OCI-LY3 (cell line): ENCODE measurements at regions not wholly inside any gene's neighbourhood (a gene's known extent, or its start where the extent isn't known, plus 50 kb on each side); places are given as distances from the start of the nearest gene placed in this dataset.

Source experiments
- H2AFZ ChIP-seq: fragments of 200-600, 300-600 bp; shearing (Covaris generic); 2 replicates; pipeline ENCODE4 v1.6.0; 2014; ENCODE audit warnings: antibody characterized with exemption, low read depth, low read length
- H3K27ac ChIP-seq: fragments of 200-600, 300-600 bp; sonication (generic); 2 replicates; pipeline ENCODE4 v1.5.1; 2014; ENCODE audit warnings: mild to moderate bottlenecking, low read length, moderate library complexity, mixed read lengths
- H3K27me3 ChIP-seq: fragments of 200-600, 300-600 bp; sonication (generic); 2 replicates; pipeline ENCODE4 v1.6.1; 2014; ENCODE audit warnings: low read depth, low read length, mixed read lengths
- H3K36me3 ChIP-seq: fragments of 200-600, 300-600 bp; sonication (generic); replicated peaks from 2 replicates; pipeline ENCODE3; 2014; ENCODE audit warnings: low read depth, low read length, mixed read lengths
- H3K4me1 ChIP-seq: fragments of 300-600, 200-600 bp; sonication (generic); 2 replicates; pipeline ENCODE4 v1.6.1; 2014; ENCODE audit warnings: low read length, mixed read lengths
- H3K4me2 ChIP-seq: fragments of 200-600, 300-600 bp; sonication (generic); 2 replicates; pipeline ENCODE4 v1.6.1; 2014; ENCODE audit warnings: low read length, mixed read lengths
- H3K4me3 ChIP-seq: fragments of 300-600, 200-600 bp; sonication (generic); 2 replicates; pipeline ENCODE4 v1.5.1; 2014; ENCODE audit warnings: antibody characterized with exemption, mild to moderate bottlenecking, low read length, moderate library complexity
- H3K79me2 ChIP-seq: fragments of 300-600, 200-600 bp; shearing (Covaris generic); 2 replicates; pipeline ENCODE4 v1.6.1; 2014; ENCODE audit warnings: mild to moderate bottlenecking, low read length, mixed read lengths
- H3K9ac ChIP-seq: fragments of 300-600, 200-600 bp; shearing (Covaris generic); 2 replicates; pipeline ENCODE4 v1.6.0; 2014; ENCODE audit warnings: mild to moderate bottlenecking, low read length, moderate library complexity
- H3K9me3 ChIP-seq: fragments of 200-600, 300-600 bp; shearing (Covaris generic); 2 replicates; pipeline ENCODE4 v1.6.1; 2014; ENCODE audit warnings: low read length, mixed read lengths; ENCODE audit not compliant: insufficient read depth
- H4K20me1 ChIP-seq: fragments of 200-600, 300-600 bp; sonication (generic); 2 replicates; pipeline ENCODE4 v1.6.1; 2016; ENCODE audit warnings: low read length, mixed read lengths; ENCODE audit not compliant: insufficient read depth
- CTCF ChIP-seq: fragments of 200-600, 300-600 bp; sonication (generic); IDR thresholded peaks from 2 replicates; pipeline ENCODE4 v1.5.1; 2014; ENCODE audit warnings: antibody characterized with exemption, low read length, low read depth
- EZH2phosphoT487 ChIP-seq: fragments of 200-600 bp; shearing (Covaris generic); IDR thresholded peaks from 2 replicates; pipeline ENCODE4 v1.6.1; 2018; ENCODE audit warnings: antibody characterized with exemption, mixed run types, low read depth

- Histone ChIP-seq H3K4me1 (0 out of 2 replicates have a peak, but pooled peaks cover 2% of the 10 kb centered on the region), H3K4me3 (no peak overlapping the region), H3K27me3 (no peaks in the 10 kb centered on the region), H3K79me2 (no peaks in the 10 kb centered on the region), H3K4me2 (no peak overlapping the region), H3K9ac (no peak overlapping the region), H3K27ac (no peak overlapping the region), H2AFZ (no peak overlapping the region), H4K20me1 (no peaks in the 10 kb centered on the region), H3K9me3 (no peaks in the 10 kb centered on the region), H3K36me3 (no peaks in the 10 kb centered on the region)
- TF ChIP-seq CTCF (no peak), EZH2phosphoT487 (no peak)
Measured at GRCh38 chr3:182717216-182717615, 76.1 kb upstream of the ATP11B start.

DNA sequence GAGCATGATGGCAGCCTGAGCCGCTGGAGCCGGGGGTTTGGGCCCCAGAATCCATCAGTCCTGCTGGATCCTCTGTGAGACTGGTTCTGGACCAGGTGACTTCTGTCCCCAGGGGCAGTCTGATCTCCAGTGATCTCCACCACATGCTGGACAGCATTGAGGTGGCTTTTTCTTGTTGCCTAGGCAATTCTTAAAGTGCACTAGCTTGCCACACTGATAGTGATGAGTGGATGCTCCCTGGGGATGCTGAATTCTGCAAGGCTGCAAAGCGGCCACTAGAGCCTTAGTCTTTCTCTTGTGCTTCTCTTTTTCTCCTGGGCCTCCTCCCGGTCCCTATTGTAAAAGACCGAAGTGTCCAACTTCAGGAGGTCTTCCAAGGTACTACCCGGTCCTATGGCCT lies 70.4 kb upstream of the ATP11B start:
- no peak overlapping the region for H3K9ac ChIP-seq
- no peak overlapping the region for H3K27ac ChIP-seq
- no peaks in the 10 kb centered on the region for H3K27me3 ChIP-seq
- no peaks in the 10 kb centered on the region for H4K20me1 ChIP-seq
- no peaks in the 10 kb centered on the region for H3K79me2 ChIP-seq
- H3K36me3 ChIP-seq = no peaks in the 10 kb centered on the region
- no peak for TF ChIP-seq CTCF
- no peak for TF ChIP-seq EZH2phosphoT487
- H3K4me1 ChIP-seq = no peaks in the 10 kb centered on the region
- H3K4me2 ChIP-seq = no peak overlapping the region
- H3K9me3 ChIP-seq = no peaks in the 10 kb centered on the region
- no peak overlapping the region for H2AFZ ChIP-seq
- no peak overlapping the region for H3K4me3 ChIP-seq

DNA sequence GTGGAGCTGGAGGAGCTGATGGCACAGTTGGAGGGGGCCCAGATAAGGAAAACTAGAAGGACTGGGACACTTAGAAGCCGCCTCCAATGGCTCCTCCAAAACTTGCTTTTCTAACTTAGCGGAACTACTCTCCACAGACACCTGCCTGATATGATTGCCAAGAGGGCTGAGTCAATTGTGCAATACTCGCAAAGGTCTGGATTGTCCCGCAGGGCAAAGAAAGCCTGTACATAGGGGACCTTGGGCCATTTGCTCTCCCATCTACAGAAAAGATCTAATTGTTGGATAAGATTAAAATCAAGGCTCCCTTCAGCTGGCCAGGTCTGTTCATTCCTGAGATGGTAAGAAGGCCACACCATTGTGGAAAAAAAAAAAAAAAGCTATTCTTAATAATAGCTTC lies 69.7 kb upstream of the ATP11B start:
- Histone ChIP-seq H3K4me3 (no peak overlapping the region), H2AFZ (no peak overlapping the region), H3K4me1 (peaks cover 4% of the 10 kb centered on the region; the same call in 1 of the 2 replicates), H3K4me2 (no peak overlapping the region), H3K79me2 (no peaks in the 10 kb centered on the region), H3K9ac (no peak overlapping the region), H4K20me1 (no peaks in the 10 kb centered on the region), H3K36me3 (no peaks in the 10 kb centered on the region), H3K9me3 (no peaks in the 10 kb centered on the region), H3K27me3 (no peaks in the 10 kb centered on the region), H3K27ac (no peak overlapping the region)
- no peak for TF ChIP-seq EZH2phosphoT487
- TF ChIP-seq CTCF = no peak

- Histone ChIP-seq H3K9ac (no peak overlapping the region), H3K4me2 (no peak overlapping the region), H3K27me3 (no peaks in the 10 kb centered on the region), H3K27ac (no peak overlapping the region), H3K9me3 (no peaks in the 10 kb centered on the region), H3K4me3 (no peak overlapping the region), H4K20me1 (no peaks in the 10 kb centered on the region), H3K36me3 (no peaks in the 10 kb centered on the region), H3K4me1 (peaks cover 20% of the 10 kb centered on the region), H3K79me2 (no peaks in the 10 kb centered on the region), H2AFZ (no peak overlapping the region)
- no peak for TF ChIP-seq EZH2phosphoT487
- TF ChIP-seq CTCF = no peak
Measured at GRCh38 chr3:182725372-182726251, 67.7 kb upstream of the ATP11B start.
